HFF-Myc (cell line): ENCODE measurements at regions not wholly inside any gene's neighbourhood (a gene's known extent, or its start where the extent isn't known, plus 50 kb on each side); places are given as distances from the start of the nearest gene placed in this dataset.

Experiments used
- DNase-seq: peaks from one replicate; pipeline ENCODE4 v3.0.0-alpha.2; 2011; ENCODE audit warnings: low read depth; ENCODE audit errors: extremely low read depth
- H3K4me3 ChIP-seq: replicated peaks from 2 replicates; pipeline ENCODE4 v1.5.1; 2011; ENCODE audit warnings: low read depth, mild to moderate bottlenecking, control low read depth, low read length
- CTCF ChIP-seq: IDR thresholded peaks from 2 replicates; pipeline ENCODE4 v1.5.1; 2012; ENCODE audit warnings: mild to moderate bottlenecking, low read depth, low read length, control low read depth; ENCODE audit errors: missing control alignments

- no peak overlapping the region for H3K4me3 ChIP-seq
- TF ChIP-seq CTCF: no peak
- DNase-seq: no peak
These were observed 1607.0 kb downstream of the RPA4 start for GRCh38 chrX:98490670-98491069.

- DNase-seq: no peak
- H3K4me3 ChIP-seq: no peak overlapping the region
- TF ChIP-seq CTCF: no peak
These were observed 1617.7 kb downstream of the RPA4 start for GRCh38 chrX:98501426-98501825.

GRCh38 chrX:98506907-98507306 lies 1623.2 kb downstream of the RPA4 start:
- DNase-seq: no peak
- no peak overlapping the region for H3K4me3 ChIP-seq
- no peak for TF ChIP-seq CTCF

GRCh38 chrX:98514032-98514431 lies 1630.3 kb downstream of the RPA4 start:
- no peak for TF ChIP-seq CTCF
- DNase-seq: no peak
- H3K4me3 ChIP-seq: no peak overlapping the region

GRCh38 chrX:98516120-98516519 lies 1632.4 kb downstream of the RPA4 start:
- DNase-seq: no peak
- no peak for TF ChIP-seq CTCF
- H3K4me3 ChIP-seq: no peak overlapping the region

GRCh38 chrX:98523026-98523425 lies 1639.3 kb downstream of the RPA4 start:
- H3K4me3 ChIP-seq: no peak overlapping the region
- TF ChIP-seq CTCF: no peak
- no peak for DNase-seq

- no peak for DNase-seq
- TF ChIP-seq CTCF: no peak
- no peak overlapping the region for H3K4me3 ChIP-seq
These were observed 1639.8 kb downstream of the RPA4 start for GRCh38 chrX:98523521-98523920.
